OCI-LY3 (cell line): ENCODE measurements at regions not wholly inside any gene's neighbourhood (a gene's known extent, or its start where the extent isn't known, plus 50 kb on each side); places are given as distances from the start of the nearest gene placed in this dataset.

ENCODE experiments used
- EZH2phosphoT487 ChIP-seq: fragments of 200-600 bp; shearing (Covaris generic); IDR thresholded peaks from 2 replicates; pipeline ENCODE4 v1.6.1; 2018; ENCODE audit warnings: antibody characterized with exemption, mixed run types, low read depth
- TF ChIP-seq, protein P1 (sequence below): fragments of 200-600, 300-600 bp; sonication (generic); IDR thresholded peaks from 2 replicates; pipeline ENCODE4 v1.5.1; 2014; ENCODE audit warnings: antibody characterized with exemption, low read length, low read depth

DNA sequence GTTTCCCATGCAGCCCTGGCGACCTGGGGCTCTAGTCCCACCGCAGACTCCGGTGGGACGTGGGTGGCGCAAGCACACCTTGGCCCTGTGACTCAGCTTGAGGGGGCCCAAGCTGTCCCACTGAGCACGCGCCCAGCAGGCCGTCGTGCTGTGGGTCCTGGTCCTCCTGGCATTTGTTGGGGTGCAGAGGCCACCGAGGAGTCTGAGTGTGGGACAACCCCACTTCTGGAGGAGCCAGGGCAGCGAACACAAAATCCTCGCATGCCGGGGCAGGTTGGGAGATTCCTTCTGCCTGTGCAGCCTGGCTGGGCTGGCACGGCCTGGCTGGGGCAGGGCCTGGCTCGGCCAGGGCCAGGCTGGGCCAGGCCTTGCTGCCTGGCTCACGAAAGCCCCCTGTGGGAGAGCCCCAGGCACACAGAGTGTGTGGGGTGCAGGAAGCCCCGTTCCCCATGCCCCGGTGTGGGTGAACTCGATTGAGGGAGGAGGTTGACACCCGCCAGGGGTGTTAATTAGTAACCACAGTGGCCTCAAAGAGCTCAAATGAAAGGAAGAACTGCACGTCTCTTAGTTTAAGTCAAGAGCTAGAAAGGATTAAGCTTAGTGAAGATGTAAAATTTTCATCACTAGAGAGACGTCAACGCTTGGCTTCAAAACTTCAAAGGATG is 1808.5 kb upstream of the DEFB115 start:
- TF ChIP-seq, protein P1, sequence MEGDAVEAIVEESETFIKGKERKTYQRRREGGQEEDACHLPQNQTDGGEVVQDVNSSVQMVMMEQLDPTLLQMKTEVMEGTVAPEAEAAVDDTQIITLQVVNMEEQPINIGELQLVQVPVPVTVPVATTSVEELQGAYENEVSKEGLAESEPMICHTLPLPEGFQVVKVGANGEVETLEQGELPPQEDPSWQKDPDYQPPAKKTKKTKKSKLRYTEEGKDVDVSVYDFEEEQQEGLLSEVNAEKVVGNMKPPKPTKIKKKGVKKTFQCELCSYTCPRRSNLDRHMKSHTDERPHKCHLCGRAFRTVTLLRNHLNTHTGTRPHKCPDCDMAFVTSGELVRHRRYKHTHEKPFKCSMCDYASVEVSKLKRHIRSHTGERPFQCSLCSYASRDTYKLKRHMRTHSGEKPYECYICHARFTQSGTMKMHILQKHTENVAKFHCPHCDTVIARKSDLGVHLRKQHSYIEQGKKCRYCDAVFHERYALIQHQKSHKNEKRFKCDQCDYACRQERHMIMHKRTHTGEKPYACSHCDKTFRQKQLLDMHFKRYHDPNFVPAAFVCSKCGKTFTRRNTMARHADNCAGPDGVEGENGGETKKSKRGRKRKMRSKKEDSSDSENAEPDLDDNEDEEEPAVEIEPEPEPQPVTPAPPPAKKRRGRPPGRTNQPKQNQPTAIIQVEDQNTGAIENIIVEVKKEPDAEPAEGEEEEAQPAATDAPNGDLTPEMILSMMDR, result no peak
- TF ChIP-seq EZH2phosphoT487, result no peak
